ENCODE measurements at regions not wholly inside any gene's neighbourhood (a gene's known extent, or its start where the extent isn't known, plus 50 kb on each side); places are given as distances from the start of the nearest gene placed in this dataset.

GRCh38 chrX:99795495-99795894 is 614.6 kb downstream of the PCDH19 start:
- no peak overlapping the region for H3K27ac ChIP-seq
- TF ChIP-seq, protein P1, sequence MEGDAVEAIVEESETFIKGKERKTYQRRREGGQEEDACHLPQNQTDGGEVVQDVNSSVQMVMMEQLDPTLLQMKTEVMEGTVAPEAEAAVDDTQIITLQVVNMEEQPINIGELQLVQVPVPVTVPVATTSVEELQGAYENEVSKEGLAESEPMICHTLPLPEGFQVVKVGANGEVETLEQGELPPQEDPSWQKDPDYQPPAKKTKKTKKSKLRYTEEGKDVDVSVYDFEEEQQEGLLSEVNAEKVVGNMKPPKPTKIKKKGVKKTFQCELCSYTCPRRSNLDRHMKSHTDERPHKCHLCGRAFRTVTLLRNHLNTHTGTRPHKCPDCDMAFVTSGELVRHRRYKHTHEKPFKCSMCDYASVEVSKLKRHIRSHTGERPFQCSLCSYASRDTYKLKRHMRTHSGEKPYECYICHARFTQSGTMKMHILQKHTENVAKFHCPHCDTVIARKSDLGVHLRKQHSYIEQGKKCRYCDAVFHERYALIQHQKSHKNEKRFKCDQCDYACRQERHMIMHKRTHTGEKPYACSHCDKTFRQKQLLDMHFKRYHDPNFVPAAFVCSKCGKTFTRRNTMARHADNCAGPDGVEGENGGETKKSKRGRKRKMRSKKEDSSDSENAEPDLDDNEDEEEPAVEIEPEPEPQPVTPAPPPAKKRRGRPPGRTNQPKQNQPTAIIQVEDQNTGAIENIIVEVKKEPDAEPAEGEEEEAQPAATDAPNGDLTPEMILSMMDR (conservative IDR thresholded peaks at IDR 0.05): peak; percentile 56

DNA sequence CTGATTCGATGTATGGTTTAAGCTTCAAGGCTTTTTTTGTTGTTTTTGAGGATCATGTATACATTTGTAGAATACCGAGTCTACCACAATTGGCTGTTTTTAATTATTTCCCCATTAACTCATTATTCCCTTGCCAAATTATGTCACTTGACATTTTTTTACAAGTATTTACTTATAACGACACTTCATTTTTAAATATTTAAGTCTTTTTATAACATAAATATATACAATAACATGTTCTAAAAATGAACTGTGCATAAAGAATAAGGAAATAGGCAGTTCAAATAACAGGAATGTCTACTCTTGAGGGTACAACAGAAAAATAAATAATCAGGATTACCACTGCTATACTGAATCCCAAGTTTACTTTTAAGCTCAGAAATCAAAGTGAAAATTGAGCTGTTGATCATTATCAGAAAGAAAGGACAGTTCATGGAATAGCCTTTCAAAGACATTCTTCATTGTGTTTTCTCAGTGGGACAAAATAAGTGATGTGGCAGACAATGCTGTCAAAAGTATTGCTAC is 627.5 kb downstream of the PCDH19 start:
- TF ChIP-seq, protein P1 (conservative IDR thresholded peaks at IDR 0.05): no peak
- no peak overlapping the region for H3K27ac ChIP-seq

GRCh38 chrX:99777912-99778311 is 632.2 kb downstream of the PCDH19 start:
- no peak overlapping the region for H3K27ac ChIP-seq
- TF ChIP-seq, protein P1 (conservative IDR thresholded peaks at IDR 0.05): no peak

DNA sequence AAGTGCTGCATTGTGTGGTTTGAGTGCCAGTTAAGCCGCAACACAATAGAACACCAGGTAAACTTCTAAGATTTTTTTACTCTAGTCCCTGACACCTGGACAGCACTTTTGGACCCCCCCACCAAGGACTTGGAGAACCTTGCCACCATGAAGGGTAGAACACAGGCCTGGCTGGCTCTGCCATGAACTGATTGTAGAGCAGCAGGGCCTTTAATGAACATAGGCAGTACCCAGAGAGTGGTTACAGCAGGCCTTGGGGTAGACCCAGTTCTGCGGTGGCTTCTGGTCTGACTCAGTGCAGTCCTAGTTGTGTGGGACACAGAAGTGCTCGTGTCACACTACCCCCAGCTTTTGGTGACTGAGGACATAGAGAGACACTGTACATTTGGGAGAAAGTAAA is 648.3 kb downstream of the PCDH19 start:
- TF ChIP-seq, protein P1 (conservative IDR thresholded peaks at IDR 0.05): no peak

GRCh38 chrX:99752776-99753175 is 657.3 kb downstream of the PCDH19 start:
- no peak overlapping the region for H3K27ac ChIP-seq
- TF ChIP-seq, protein P1 (conservative IDR thresholded peaks at IDR 0.05): no peak

More for the DNA sequence above, 648.3 kb downstream of the PCDH19 start:
- no peak overlapping the region for H3K27ac ChIP-seq

GRCh38 chrX:99750721-99751120 is 659.4 kb downstream of the PCDH19 start:
- TF ChIP-seq, protein P1 (conservative IDR thresholded peaks at IDR 0.05): no peak
- no peak overlapping the region for H3K27ac ChIP-seq

- no peak overlapping the region for H3K27ac ChIP-seq
- TF ChIP-seq, protein P1 (conservative IDR thresholded peaks at IDR 0.05): no peak
Measured at GRCh38 chrX:99722094-99722493, 688.0 kb downstream of the PCDH19 start.
